ENCODE measurements at regions not wholly inside any gene's neighbourhood (a gene's known extent, or its start where the extent isn't known, plus 50 kb on each side); places are given as distances from the start of the nearest gene placed in this dataset.
A peak's percentile ranks its signal among the peaks of the same experiment; 100 is the strongest.
"Not testable (repeated sequence)": the region's sequence is repeated elsewhere in the genome, so short reads cannot be mapped to it uniquely, and the experiment has no call there.

DNA sequence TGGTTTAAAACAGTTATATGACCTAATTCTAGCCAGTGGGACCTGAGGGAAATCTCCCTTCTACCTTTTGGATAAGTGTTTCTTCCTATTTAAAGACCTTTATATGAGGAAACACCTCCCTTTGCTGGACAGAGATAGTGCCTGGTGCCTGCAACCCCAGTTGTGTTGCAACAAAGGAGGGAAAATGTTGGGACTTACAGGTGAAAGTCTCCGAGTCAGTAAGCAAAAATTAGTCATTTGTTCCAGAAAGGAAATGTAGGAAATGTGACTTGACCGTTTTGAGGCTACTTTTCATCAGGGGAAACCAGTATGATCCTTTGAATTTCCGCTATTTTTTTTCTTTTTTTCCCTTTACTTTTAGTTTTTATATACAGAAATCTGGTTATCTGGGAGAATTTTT lies 165.5 kb downstream of the DKK1 start:
- no peak for DNase-seq (ENCODE audit: low read depth)

GRCh38 chr10:52481986-52482555 lies 168.0 kb downstream of the DKK1 start:
- no peak for DNase-seq (ENCODE audit: low read depth)

DNA sequence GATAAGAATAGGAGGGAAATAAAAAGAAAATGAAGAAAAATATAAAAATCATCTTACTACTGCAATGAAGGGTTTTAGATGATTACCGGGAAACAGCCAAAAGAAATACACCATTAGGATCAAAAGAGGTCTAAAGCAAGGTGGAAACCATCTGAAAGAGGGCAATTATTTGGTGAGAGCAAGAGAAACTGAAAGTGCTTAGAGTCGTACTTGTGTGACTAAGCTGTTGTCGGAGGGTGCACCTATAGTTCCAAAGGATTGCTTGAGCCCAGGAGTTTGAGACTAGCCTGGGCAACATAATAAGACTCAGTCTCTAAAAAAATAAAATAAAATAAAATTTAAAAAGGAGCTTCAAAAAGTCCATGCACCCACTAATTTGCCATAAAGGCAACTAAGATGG lies 169.5 kb downstream of the DKK1 start:
- DNase-seq (ENCODE audit: low read depth): no peak

DNA sequence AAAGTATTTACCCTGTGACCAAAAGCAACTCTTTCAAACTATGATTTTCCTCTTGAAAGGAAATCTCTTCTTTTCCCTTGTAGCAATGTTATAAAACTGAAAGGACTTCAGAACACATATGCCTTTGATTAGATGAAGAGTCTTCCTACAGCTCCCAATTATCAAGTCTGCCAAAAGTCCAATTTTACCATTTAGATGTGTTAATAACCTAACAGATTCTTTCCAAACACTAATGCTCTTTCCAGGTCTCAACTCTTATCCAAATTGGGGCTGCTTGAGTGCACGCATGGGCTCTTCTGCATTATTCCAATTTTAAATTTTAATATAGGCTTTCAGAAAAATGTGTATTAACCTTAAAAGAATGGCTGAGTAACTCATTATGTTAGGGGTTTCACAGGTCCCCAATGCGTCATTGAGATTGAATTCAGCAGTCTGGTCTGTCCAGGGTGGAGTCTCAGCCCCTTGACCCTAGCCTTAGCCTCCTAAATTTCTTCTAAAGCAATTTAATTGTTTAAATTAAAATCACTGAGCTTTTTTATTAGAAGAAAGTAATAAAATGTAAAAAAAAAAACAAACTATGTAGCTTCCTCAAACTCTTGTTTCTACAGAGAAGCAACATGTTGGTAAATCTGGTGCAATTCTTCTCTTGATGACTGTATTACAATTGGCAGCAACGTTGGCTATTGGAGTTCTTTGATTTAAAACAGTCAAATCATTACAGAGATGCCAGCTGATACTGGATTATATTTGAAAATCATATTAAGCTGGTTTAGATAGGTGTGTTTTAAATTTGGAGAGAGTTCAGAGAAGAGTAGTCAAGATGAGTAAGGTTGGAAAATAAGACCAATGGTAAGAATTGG lies 170.4 kb downstream of the DKK1 start:
- DNase-seq (ENCODE audit: low read depth): no peak

DNA sequence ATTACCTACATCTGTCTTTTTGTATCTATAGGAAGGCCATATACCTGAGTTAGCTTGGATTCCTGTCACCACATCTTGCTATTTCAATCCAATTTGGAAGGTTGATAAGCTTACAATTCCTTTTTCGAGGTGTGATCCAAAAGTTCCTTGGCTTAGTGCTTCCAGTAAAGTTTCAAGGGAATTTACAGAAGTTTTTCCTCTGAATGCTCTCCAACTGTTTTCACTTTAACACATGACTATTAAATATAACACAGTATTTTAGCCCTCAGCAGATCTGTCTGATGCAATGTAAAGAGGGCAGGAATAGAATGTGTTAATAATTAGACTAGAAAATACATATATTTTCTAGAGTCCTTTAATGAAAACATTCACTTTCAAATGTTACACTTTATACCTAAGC lies 171.4 kb downstream of the DKK1 start:
- no peak for DNase-seq (ENCODE audit: low read depth)

GRCh38 chr10:52486840-52487611 lies 172.9 kb downstream of the DKK1 start:
- peak; percentile 85 for DNase-seq (ENCODE audit: low read depth)

GRCh38 chr10:52488606-52489485 lies 174.8 kb downstream of the DKK1 start:
- DNase-seq (ENCODE audit: low read depth): peak; percentile 28

DNA sequence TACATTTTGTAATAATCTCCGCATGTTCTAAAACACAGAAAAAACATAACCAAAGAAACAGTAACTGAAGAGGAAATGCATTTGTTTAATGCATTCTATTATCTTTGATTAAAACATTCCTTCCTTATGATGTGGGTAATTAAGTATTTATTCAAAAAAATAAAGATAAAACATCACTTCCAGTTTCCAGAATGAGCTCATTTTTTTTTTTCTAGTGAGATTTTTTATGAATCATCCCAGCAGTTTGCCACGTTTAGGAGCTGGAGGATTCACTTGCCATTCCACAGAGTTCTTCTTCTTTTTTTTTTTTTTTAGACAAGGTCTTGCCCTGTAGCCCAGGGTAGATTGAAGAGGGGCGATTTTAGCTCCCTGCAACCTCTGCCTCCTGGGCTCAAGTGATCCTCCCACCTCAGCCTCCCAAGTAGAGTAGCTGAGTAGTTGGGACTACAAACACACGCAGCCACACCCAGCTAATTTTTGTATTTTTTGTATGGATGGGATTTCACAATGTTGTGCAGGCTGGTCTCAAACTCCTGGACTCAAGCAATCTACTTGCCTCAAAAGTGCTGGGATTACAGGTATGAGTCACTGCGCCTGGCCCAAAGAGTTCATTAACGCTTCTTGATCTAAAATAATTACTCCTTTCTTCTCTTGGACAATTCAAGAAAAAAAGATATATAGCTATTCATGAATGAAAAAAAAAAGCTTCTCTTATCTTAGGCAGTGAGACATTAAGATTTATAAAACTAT lies 177.3 kb downstream of the DKK1 start:
- no peak for DNase-seq (ENCODE audit: low read depth)

- DNase-seq (ENCODE audit: low read depth): no peak
These were observed 185.2 kb downstream of the DKK1 start for GRCh38 chr10:52499281-52499680.

DNA sequence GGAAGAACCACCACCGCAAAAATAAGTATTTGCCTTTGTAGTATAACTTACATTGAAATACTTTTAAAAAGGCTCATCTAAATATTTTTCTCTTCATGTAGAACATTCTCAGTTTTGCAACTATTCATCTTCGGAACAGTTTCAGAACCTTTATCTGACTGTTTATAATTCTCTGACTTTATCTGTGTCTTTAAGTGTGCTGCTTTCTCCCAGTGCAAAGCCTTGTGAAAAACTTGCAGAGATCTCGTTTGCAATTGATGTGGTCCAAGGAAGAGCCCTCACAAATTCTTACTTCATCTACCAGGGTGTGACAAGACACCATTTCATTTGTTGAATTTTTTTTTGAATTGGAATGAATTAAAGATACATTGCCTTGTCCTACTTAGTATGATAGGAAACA lies 186.4 kb downstream of the DKK1 start:
- DNase-seq (ENCODE audit: low read depth): no peak

DNA sequence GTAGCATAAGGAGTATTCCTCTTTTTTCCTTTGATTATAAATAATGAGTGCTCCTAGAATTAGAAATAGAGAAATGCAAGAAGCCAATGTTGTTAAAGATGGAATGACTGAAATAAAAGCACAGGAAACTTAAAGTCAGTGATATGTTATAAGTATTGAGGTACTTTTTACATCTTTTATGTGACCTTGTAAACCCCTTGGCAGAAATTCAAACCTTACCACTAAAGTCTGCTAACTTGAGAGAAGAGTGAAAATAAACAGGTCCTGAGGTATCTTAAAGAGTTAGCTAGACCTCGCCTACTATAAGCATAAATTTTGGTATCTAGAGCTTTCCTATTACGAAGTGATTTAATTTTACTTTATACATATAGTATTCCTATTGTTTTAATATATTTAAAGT lies 188.2 kb downstream of the DKK1 start:
- DNase-seq (ENCODE audit: low read depth): no peak

GRCh38 chr10:52505341-52505740 lies 191.3 kb downstream of the DKK1 start:
- not testable (repeated sequence) for DNase-seq (ENCODE audit: low read depth)

- no peak for DNase-seq (ENCODE audit: low read depth)
These were observed 200.4 kb downstream of the DKK1 start for GRCh38 chr10:52514481-52514880.

- DNase-seq (ENCODE audit: low read depth): no peak
These were observed 202.9 kb downstream of the DKK1 start for GRCh38 chr10:52517012-52517411.

DNA sequence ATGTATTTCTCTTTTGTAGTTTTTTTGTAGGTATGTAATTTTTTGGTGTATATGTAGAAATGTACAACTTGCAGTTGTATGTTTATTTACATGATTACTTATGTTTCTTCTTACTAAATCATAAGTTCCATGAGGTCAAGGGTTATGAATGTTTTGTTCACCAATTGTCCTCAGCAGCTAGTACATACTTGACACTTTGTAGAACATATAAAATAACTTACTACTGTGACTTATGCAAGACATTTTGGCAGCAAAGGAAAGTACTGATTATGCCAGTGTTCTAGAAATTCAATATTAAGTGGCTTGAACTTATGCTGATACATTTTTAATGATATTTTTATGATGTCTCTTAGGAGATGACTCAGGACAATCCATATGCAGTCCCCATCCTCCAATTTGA lies 209.6 kb downstream of the DKK1 start:
- DNase-seq (ENCODE audit: low read depth): no peak

GRCh38 chr10:52525761-52526160 lies 211.7 kb downstream of the DKK1 start:
- DNase-seq (ENCODE audit: low read depth): peak; percentile 8

DNA sequence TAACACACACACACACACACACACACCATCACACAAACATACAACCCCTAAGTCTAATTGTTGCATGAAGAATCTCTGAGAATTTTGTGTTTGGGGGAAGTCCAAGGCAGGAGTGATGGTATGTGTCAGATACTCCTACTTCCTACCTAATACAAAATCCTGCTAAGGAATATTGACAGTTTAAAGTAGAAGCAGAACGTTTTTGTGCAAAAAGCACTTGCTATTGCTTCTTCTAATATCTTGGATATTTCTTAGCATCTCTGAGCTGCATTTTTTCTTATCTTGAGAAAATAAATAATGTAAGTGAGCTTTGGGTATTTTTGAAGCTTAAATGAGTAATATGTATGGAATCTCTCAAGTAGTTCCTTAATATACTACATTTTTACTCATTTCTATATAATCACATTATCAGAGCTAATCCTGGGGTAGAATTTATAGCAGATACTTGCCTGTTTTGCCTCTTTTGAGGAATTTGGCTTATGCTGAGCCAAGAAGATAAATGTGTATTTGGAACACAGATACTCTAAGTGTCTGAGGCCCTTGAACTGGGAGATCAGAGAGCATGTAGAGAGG lies 212.3 kb downstream of the DKK1 start:
- peak; percentile 5 for DNase-seq (ENCODE audit: low read depth)

DNA sequence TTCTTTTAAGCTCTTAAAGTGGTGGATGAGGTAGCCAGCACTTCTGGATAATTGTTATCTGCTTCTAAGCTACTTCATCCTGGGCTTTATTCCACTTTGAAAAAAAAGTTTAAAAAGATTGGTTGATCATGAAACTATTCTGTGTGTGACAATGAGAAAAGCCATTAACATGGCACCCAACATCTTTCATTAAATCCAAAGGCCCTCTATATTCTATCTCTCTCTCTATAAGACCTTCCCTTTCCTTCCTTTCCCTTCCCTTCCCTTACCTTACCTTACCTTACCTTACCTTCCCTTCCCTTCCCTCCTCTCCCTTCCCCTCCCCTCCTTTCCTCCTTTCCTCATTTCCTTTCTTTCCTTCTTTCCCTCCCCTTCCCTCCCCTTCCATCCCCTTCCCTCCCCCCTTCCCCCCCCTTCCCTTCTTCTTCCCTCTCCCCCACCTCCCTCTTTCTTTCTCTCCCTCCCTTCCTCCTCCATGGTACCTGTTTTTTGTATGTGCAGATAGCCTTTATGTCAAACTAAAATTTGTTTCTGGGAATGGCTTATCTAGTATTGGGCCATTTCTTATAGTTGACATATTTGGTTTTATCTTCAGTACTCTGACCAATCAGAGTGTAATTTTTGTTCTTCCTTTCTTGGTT lies 218.7 kb downstream of the DKK1 start:
- no peak for DNase-seq (ENCODE audit: low read depth)

- no peak for DNase-seq (ENCODE audit: low read depth)
These were observed 219.9 kb downstream of the DKK1 start for GRCh38 chr10:52533986-52534385.

GRCh38 chr10:52539463-52539862 lies 225.4 kb downstream of the DKK1 start:
- DNase-seq (ENCODE audit: low read depth): peak; percentile 83
